ENCODE measurements at regions not wholly inside any gene's neighbourhood (a gene's known extent, or its start where the extent isn't known, plus 50 kb on each side); places are given as distances from the start of the nearest gene placed in this dataset.

DNA sequence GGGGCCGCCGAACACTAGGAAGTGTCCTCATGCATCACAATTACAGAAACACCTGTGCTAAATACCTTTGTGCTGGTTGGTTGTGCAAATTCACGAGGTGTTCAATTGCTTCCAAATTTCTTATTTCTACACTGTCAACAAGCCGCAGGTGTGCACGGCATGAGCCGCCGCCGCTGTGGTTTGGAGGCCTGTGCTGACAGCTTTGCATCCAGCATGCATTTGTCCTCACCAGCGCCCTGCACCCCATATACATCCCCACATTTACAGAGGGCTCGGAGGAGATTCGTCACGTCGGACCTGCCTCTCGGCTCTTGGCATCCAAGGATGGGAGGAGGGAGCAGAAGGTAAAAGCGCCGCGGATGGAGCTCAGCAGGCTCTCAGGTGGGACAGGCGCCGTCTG lies 305.3 kb upstream of the MKI67 start:
- no peak for DNase-seq

DNA sequence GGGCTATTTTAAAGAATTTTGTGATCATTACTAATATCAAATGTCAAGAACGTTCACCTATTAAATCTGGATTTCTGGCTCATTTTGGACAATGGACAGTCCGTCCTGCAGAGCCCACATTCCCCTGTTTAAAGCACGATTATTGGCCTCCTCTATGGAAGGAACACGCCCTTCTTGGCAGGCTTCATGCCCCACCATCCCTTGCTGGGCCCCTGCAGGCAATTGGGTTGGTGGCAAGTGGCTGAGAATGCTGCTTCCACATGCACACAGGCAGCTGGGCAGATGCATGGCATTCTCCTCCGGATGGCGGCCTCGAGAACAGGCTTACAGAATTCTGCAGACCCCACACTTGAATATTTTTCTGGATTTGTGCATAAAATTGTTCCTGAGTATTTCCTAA lies 305.8 kb upstream of the MKI67 start:
- DNase-seq, result no peak

DNA sequence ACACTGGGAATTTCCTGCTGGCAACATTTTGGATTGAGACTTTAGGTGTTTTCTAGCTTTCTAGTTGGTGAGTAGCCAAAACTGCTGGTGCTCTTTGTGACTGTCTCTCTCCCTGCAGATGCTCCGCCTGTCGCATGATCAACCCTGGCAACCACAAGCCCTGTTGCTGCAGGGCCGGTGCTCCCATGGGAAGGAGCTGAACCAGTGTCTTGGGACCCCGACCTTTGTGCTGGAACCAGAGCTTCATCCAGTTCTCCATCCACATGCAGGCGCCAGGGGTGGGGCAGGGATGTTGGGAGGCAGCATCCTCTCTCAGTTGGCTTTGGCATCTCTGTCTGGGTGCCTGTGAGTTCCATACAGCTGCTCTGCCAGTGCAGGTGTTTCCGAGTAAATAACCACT lies 306.2 kb upstream of the MKI67 start:
- no peak for DNase-seq

DNA sequence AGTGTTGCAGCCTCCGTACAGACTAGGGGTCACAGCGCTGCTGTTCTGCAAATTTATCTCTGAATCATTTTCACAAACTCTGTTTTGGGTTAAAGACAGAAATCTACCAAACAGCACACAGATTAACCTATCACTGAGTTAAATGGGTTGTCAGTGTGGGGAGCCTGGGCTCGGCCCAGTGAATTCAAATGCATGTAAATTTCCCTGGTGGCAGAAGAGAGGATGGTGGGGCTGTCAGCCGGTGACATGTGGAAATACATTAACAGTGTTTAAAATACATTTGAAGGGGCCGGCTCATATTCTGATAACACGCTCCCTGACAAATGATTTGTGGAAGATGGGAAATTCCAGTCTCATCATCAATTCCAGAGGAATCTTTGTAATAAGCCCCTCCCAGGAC lies 309.6 kb upstream of the MKI67 start:
- no peak for DNase-seq

DNA sequence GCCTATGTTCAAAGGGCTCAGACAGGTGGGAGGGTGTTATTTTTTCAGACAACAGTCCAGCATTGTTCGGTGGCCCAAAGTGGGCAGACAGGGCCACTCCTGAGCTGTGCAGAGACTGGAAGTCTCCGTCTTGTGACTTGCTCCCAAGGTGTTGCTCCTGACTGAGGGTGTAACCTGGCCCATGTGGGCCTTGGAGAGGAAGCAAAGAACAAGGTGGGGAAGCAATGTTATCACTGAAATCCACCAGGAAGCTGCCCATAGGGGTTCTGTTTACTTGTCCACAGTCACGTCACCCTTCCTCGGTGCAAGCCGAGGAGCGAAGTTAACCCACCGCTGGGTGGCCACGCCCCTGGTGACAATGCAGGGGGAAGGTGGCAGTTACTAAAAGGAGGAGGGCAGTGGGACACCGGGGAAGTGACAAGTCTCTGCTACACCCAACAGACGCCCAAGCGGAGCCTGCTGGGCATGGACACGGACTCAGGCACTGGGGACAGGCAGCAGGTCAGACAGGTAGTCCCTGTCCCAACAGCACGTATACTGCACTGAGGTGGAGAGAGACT lies 311.6 kb upstream of the MKI67 start:
- no peak for DNase-seq

DNA sequence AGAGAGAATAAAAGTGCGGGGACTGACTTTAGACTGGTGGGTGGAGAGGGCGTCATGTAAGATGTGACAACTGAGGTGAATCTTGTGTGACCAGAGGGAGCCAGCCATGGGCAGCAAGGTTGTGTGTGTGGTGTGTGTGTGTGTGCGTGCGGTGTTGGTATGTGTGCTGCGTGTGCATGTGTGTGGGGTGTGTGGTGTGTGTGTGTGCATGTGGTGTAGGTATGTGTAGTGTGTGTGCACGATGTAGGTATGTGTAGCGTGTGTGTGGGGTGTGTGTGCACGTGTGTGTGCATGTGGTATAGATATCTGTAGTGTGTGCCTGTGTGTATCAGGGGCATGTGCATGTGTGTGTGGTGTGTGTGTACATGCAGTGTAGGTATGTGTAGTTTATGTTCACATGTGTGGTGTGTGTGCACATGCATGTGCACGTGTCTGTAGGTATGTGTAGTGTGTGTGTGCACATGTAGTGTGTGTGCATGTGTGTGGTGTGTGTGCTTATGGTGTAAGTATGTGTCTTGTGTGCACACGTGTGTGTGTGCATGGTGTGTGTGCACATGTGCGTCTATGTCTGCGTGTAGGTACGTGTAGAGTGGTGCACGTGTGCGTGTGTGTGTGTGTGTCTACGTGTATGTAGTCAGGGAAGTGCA lies 312.3 kb upstream of the MKI67 start:
- DNase-seq, result no peak

DNA sequence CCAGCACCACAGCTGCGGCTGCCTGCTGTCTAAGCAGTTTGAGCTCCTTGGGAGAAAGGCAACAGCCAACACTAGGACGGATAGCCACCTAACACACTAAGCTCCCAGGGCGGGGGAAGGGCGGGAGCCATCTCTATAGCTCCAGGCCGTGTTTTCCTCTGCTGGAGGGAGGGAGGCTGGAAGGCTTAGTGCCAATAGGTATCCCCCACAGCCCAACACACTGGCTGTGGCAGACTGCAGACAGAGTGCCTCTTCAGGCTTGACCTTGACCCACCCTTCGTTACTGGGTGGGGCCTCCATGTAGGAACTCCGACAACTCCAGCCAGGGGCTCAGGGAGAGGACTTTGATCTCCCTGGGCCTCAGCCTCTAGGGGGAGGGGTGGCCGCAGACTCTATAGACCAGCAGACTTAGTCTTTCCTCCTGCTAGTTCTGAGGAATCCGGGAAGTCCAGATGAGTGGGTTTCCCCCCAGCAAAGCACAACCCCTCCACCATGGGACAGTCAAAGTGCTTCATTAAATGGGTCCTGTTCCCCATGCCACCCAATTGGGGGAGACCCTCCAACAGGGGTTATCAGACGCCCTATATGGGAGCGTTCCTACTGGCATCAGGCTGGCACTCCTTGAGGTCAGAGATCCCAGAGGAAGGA lies 314.4 kb upstream of the MKI67 start:
- no peak for DNase-seq

DNA sequence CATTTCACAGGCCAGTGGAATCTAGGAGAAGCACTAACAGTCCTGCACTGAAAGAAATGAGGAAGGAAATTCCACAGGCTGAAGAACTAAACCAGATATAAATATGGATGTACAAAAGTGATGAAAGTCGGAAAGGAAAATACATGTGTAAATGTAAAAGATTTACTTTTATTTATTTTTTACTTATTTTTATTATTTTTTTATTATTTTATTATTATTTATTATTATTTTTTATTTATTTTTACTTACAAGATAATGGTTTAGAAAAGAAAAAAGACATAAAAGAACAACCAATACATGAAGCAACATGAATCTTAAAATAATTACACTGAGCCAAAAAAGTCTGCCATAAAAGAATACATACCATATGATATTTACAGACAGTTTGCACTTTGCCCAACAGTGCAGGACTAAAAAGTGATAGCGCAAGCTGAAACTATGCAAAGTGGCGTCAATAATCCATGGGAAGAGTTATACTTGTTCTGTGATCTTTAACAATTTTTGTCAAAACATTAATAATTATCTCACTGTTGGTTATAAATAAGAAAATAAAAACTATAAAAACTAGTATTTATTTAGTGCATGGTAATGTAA lies 317.8 kb upstream of the MKI67 start:
- no peak for DNase-seq

DNA sequence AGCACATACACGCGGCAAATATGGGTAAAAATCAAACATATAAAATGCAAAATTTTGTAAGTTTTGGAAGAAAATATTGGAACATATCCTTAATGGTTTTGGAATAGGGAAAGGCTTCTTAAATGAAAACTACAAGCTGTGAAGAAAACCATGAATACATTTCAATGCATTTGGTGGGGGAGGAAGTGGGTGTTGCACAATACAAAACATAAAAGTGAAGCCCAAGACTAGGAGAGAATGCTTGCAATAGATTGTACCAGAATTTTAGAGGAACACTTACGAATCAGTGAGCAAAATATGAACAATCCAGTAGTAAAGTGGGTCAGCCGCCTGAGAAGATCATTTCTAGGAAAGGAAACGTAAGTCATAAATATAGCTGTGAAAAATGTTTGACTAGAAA lies 322.6 kb upstream of the MKI67 start:
- no peak for DNase-seq

DNA sequence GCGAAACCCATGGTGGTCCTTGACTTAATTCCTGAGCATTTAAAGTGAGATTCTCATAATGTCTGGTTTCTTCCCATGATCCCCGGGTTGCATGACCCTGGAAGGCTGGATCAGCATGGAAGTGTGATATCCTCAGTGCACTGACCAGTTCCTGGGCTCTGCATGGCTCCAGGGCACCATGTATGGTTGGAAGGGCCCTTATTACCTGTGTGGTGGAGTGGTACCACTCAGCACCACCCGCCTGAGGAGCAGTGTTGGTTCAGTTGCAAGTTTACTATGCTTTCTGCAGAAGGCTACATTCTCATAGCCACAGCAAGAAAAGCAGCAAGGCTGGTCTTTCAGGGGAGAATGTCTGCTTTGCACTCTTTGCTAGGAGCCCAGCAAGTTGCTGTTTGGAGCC lies 325.7 kb upstream of the MKI67 start:
- DNase-seq, result no peak

DNA sequence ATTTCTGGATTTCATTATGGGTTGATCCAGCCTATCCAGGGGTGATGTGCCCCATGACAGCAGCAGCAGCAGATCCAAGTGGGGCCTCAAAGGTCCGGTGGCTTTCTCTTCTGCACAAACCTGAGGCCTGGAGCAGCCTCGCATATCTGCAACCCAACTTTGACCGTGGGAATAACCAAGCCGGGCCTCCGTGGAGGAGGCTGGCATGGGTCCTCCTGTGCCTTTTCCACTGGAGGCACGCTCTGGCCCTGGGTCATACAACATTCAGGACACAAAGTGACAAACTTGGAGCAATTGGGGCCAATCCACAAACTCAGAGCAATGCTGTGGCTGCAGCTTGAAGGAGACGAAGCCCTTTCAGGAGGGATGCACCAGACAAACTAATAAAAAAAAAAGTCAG lies 330.0 kb upstream of the MKI67 start:
- no peak for DNase-seq

DNA sequence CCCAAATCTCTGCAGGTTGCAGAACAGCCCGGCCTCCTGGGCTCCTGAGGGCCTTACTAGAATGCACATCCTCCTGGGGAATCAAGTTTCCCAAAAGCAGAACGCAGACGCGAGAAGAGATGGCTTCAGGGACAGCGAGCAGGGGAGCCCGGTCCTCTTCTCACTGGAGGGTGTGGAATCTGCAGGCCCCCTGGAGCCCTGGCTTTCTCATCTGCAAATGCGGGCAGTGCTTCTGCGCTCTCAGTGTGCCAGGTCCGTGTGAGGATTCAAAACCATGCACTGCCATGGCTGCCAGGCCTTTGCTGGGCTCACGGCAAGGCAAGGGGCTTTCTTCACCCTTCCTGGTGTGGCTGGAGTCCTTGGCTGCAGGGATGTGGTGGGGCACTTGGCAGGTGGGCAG lies 330.9 kb upstream of the MKI67 start:
- DNase-seq, result no peak

DNA sequence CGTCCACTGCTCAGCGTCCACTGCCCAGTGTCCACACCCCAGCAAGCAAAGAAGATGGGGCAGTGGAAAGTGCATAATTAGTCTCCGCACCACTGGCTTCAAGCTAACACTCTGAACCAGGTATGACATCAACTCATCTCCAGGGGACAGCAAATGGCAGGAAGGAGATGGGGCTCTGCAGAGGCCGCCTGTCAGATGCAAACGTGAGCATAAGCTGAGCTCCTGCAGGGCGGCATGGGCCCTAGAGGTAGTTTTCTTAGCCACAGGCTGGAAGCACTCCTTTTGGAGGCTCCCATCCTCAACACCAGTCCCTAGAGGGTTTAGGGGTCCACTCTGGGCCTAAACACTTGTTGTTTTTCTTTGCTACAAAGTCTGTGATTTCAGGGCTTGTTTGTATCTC lies 335.8 kb upstream of the MKI67 start:
- no peak for DNase-seq

DNA sequence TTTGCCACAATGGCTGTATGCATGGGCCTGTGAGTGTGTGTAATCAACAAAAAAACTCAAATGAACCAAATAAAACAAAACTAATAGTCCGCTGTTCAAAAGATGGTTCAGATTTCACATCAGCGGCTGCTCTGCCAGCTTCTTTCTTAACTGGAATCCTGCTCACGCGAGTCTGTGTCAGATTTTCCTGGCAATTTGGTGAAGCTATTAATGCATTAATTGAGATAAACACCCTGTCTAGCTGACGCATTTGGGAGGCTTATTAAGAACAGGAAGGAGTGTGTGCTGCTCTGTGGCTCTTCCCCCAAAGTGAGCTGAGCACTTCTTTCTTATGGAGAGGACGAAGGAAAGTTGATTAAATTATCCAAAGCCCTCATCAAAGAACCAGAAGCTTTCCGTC lies 336.6 kb upstream of the MKI67 start:
- no peak for DNase-seq

DNA sequence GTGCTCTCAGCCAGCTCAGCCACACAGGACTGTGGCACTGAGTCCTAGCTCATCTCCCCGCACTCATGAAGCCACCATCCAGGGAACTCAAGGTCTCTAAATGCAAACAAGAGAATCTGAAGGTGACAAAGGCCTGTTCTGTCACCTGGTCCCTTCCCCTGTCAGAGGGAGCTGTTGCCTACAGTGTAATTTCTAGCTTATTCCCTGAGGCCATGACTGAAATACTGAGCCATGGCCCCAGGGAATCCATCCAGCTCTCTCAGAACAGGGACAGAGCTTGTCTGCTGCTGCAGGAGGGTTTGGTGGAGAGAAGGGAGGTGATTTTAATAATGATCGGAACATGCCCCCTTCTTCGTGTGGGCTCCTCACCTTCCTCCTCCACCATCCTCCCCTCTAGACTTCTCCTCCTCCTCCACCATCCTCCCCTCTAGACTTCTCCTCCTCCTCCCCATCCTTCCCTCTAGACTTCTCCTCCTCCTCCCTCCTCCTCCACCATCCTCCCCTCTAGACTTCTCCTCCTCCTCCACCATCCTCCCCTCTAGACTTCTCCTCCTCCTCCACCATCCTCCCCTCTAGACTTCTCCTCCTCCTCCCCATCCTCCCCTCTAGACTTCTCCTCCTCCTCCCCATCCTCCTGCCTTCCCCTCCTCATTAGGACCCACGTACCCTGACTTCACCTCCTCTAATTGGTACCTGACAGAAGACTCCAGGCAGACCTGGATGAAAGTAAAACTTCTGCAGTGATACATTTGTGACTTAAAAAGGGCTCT lies 338.0 kb upstream of the MKI67 start:
- DNase-seq, result peak; percentile 6

DNA sequence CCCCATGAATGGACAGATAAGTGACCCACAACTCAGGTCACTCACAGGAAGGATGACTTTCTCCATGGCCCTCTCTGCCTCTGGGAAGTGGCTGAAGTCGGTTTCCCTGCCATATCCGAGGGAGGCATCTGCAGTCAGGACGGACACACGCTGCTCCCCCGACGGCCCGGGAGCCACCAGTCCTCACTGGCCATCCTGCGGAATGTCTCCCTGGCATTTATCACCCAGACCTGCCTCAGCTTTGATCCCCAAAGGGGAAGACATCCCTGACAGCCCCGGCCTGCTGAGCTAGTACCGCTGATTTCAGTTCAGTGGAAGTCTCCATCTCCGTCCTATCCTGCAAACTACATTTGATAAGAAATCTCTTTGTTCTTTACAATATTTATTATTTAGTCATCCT lies 339.5 kb upstream of the MKI67 start:
- DNase-seq, result no peak

DNA sequence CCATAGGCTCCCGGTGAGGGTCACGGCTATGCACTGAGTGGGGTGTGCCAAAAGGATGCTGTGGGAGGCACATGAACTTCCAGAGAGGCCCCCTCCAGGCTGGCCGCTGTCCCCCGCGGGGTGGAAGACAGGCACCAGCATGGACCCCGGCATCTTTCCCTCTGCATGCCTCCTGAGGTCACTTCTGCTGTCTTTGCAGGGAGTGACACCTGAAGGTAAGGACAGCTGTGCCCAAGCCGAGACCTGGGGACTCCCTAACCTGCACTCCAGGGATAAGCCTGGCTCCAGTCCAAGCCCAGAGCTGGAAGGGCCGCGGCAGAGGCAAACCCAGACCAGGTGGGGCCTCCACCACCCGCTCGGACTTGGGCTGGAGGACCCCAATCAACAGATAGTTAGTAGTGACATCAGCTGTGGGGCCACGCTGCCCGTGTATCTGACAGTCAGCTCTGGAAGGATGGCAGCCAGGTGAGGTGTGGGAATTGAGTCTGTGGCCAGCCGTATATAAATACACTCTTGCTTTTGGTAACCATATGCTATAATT lies 340.7 kb upstream of the MKI67 start:
- no peak for DNase-seq

DNA sequence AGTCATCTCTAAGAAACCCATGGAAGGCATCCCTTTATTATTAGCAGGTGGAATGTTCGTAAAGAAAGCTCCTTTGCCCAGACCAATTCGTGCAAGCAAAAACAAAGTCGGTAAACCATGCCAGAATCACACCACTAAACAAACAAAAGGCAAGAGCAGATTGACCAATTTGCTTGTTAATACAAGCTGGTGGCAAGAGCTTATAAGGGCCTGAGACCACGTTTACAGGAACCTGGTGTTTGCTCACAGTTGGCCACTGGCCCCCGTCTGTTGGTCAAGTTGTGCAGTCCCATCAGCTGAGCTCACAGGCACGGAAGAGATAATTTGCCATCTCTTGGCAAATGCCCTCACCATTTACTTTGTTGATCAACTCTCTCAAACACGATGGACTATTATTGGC lies 342.2 kb upstream of the MKI67 start:
- DNase-seq, result no peak

DNA sequence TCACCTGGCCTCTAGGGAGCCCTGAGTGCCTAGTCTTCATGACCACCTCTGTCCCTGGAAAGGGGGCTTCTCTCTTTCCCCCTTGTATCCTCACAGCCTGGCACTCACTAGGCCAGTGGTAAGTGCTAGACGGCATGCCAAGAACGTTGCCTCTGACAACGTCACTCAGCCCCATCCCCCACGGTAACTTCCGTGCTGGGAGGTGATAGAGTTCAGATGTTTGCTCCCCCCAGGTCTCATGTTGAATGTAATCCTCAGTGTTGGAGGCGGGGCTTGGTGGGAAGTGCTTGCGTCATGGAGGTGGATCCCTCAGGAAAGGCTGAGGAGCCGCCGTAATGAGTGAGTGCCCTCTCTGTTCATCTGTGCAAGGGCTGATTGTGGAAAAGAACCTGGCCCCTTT lies 343.3 kb upstream of the MKI67 start:
- no peak for DNase-seq

DNA sequence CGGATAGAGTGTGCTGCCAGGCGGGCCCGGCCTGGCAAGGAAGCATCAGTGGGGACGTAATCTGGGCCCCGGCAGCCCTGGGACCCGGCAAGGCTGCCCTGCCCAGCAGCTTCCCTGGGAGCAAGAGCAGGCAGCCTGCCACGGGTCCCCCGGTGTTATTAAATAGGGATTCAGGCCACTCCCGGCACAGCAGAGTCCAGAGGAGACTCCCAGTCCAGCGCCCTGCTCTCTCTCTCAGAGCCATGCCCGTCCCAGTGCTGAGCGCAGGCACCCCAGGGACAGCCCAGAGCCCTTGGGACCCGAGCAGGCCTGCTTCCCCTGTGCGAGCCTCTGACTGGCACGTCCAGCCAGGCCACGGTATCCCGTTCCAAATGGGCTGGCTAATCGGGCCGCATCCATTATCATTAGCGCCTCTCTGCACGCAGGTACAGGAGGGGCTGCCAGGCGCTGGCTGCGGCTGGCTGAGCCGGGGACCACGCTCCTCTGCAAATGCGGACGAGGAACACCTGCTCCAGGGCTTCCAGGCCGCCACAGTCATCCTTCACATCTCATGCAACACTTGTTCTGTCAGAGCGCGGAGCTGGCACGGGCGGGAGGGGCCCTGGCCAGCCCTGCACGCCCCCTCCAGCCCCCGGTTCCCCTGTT lies 344.2 kb upstream of the MKI67 start:
- no peak for DNase-seq

DNA sequence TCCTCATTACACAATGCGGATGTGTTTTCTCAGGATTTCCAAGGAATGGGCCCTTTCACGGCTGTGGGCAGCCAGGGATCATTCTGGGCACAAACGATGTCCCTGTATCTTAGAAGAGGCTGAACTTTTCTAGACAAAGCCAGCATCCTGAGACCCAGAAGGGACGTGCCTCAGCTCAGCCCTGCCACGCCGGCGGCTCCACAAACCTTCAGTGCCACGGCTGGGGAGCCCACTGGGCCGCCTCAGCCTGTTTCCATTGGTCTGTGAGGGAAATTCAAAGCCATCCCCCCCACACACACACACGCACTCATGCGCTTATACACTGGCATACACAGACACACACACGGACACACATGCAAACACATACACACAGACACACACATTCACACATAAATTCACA lies 344.9 kb upstream of the MKI67 start:
- no peak for DNase-seq

DNA sequence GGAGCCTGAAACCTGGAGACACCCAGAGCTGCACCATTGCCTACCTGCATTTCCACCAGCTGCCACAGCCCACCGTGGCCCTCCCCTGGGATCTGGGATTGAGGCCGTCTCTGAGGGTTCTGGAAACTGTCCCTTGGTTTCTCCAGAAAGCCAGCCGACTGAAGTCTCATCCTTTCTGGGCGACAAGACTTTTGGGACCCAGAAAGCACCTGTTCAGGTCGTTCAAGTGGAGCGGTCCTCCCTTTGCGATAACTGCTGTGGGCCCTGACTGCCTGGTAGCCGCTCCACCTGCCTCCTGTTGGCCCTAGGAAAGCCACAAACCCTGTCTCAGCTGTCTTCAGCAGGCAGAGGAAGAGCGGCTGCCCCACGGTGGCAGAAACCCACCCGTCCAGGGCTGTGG lies 346.0 kb upstream of the MKI67 start:
- DNase-seq, result no peak

DNA sequence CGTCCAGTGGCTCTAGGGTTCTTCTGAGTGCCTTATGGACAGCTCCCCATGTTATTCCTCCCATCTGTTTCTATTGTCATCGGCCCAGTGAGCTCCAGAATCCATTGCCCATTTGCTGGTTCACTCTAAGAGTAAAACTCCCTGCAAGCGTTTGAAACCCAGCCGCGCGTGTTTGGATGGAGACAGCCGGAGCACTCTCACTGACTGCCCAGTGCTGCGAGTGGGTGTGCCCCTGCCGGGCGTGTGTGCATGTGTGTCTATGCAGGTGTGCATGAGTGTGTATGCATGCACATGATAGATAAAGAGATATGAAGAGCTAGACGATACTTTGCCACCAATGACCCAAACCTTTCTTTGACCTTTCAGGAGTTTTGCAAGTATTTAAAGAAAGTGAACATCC lies 347.2 kb upstream of the MKI67 start:
- DNase-seq, result no peak

Measured in fibroblast of upper back skin (primary cell).